Medulla oblongata (tissue), 1 donor: ENCODE measurements at regions not wholly inside any gene's neighbourhood (a gene's known extent, or its start where the extent isn't known, plus 50 kb on each side); places are given as distances from the start of the nearest gene placed in this dataset.
"Not testable (repeated sequence)": the region's sequence is repeated elsewhere in the genome, so short reads cannot be mapped to it uniquely, and the experiment has no call there.

ENCODE experiments used
- DNase-seq: peaks from one replicate; pipeline ENCODE4 v3.0.0-alpha.2; 2015; ENCODE audit errors: extremely low spot score

- DNase-seq = no peak
These were observed 108.9 kb upstream of the KLF13 start for GRCh38 chr15:31217566-31218270.

GRCh38 chr15:31219221-31219620 lies 107.4 kb upstream of the KLF13 start:
- DNase-seq = no peak

GRCh38 chr15:31221936-31222515 lies 104.6 kb upstream of the KLF13 start:
- no peak for DNase-seq

GRCh38 chr15:31222773-31223341 lies 103.8 kb upstream of the KLF13 start:
- DNase-seq = no peak

GRCh38 chr15:31223478-31224350 lies 102.9 kb upstream of the KLF13 start:
- no peak for DNase-seq

GRCh38 chr15:31224661-31225060 lies 102.0 kb upstream of the KLF13 start:
- DNase-seq = not testable (repeated sequence)

GRCh38 chr15:31225356-31225955 lies 101.2 kb upstream of the KLF13 start:
- DNase-seq = no peak

GRCh38 chr15:31226021-31226420 lies 100.6 kb upstream of the KLF13 start:
- DNase-seq = no peak

- DNase-seq = no peak
These were observed 99.4 kb upstream of the KLF13 start for GRCh38 chr15:31227235-31227634.

GRCh38 chr15:31228011-31228484 lies 98.6 kb upstream of the KLF13 start:
- DNase-seq = no peak

- no peak for DNase-seq
These were observed 97.4 kb upstream of the KLF13 start for GRCh38 chr15:31228980-31229826.

GRCh38 chr15:31230630-31231485 lies 95.8 kb upstream of the KLF13 start:
- no peak for DNase-seq

- no peak for DNase-seq
These were observed 91.8 kb upstream of the KLF13 start for GRCh38 chr15:31234815-31235214.

- no peak for DNase-seq
These were observed 91.1 kb upstream of the KLF13 start for GRCh38 chr15:31235311-31236183.

GRCh38 chr15:31236184-31237042 lies 90.2 kb upstream of the KLF13 start:
- peak; percentile 60 for DNase-seq

- DNase-seq = no peak
These were observed 89.7 kb upstream of the KLF13 start for GRCh38 chr15:31237043-31237324.

- DNase-seq = no peak
These were observed 87.7 kb upstream of the KLF13 start for GRCh38 chr15:31238906-31239305.

GRCh38 chr15:31239409-31239808 lies 87.2 kb upstream of the KLF13 start:
- no peak for DNase-seq
